ENCODE measurements at regions not wholly inside any gene's neighbourhood (a gene's known extent, or its start where the extent isn't known, plus 50 kb on each side); places are given as distances from the start of the nearest gene placed in this dataset.

GRCh38 chr2:42117923-42118753 lies 51.0 kb upstream of the EML4 start:
- H3K79me2 ChIP-seq (ENCODE audit: insufficient read depth, low read length), result no peaks in the 10 kb centered on the region
- H3K4me1 ChIP-seq (ENCODE audit: insufficient read depth, low read length), result no peaks in the 10 kb centered on the region; the same call in 1 of the 2 replicates
- peak; percentile 43 for DNase-seq
- H2BK15ac ChIP-seq (ENCODE audit: low read depth, low read length), result no peak overlapping the region
- no peak overlapping the region for H4K8ac ChIP-seq (replicated peaks; ENCODE audit: insufficient read length, low read depth, low read length)
- Mint-ChIP-seq H3K9me3 (0 out of 5 replicates have a peak, but pooled peaks cover 4 to 5% of the 10 kb centered on the region in 2 experiments), H3K27ac (no peak overlapping the region; a peak in 1 of 7 replicates), H3K4me1 (peaks cover 10 to 14% of the 10 kb centered on the region in 2 experiments), H3K27me3 (ENCODE audit: low read depth) (no peaks in the 10 kb centered on the region), H3K36me3 (ENCODE audit: insufficient read depth in 1 of 3, low read depth in 3 of 3) (no peaks in the 10 kb centered on the region), H3K4me3 (no peak overlapping the region)
- no peaks in the 10 kb centered on the region for H3K79me1 ChIP-seq (ENCODE audit: insufficient read depth, low read depth, low read length, poor library complexity, severe bottlenecking)
- H2BK120ac ChIP-seq (ENCODE audit: low read depth, low read length, poor library complexity, severe bottlenecking), result no peak overlapping the region
- no peak overlapping the region for H2AK5ac ChIP-seq (ENCODE audit: insufficient read length, low read length)
- H2BK5ac ChIP-seq (ENCODE audit: insufficient read length, low read length), result no peak overlapping the region
- H3K56ac ChIP-seq (ENCODE audit: insufficient read length, low read depth, low read length), result no peak overlapping the region
- H3K23ac ChIP-seq (ENCODE audit: insufficient read length, low read depth, low read length), result no peak overlapping the region
- H4K5ac ChIP-seq (ENCODE audit: insufficient read length, low read depth, low read length), result no peak overlapping the region
- no peaks in the 10 kb centered on the region for H3K23me2 ChIP-seq (ENCODE audit: insufficient read length, low read depth, low read length, poor library complexity, severe bottlenecking)
- H4K91ac ChIP-seq (ENCODE audit: insufficient read length, low read depth, low read length), result no peak overlapping the region
- no peak for TF ChIP-seq CTCF (conservative IDR thresholded peaks at IDR 0.05)
- no peak overlapping the region for H2BK12ac ChIP-seq (ENCODE audit: insufficient read length, low read depth, low read length)
- no peaks in the 10 kb centered on the region for H4K20me1 ChIP-seq (ENCODE audit: control insufficient read depth, insufficient read depth, insufficient read length)
- H3K4ac ChIP-seq (ENCODE audit: low read depth, low read length), result no peak overlapping the region
- H3K9me3 ChIP-seq (ENCODE audit: control insufficient read depth, low read depth, low read length), result no peaks in the 10 kb centered on the region
- H3K4me2 ChIP-seq (ENCODE audit: insufficient read depth, insufficient read length, low read length), result no peak overlapping the region
- no peaks in the 10 kb centered on the region for H3K27me3 ChIP-seq (ENCODE audit: insufficient read depth, low read length)
- H3K27ac ChIP-seq (ENCODE audit: insufficient read length, low read depth, low read length), result no peak overlapping the region
- no peak overlapping the region for H3K14ac ChIP-seq (ENCODE audit: insufficient read depth, low read length)
- no peak overlapping the region for H3K9ac ChIP-seq (ENCODE audit: extremely low read depth, insufficient read length, low read length)
- WGBS (ENCODE audit: extremely low coverage, insufficient read length, low lambda C conversion rate), result no CpG with 5 or more reads among the region's 1 CpG
- H3K18ac ChIP-seq (ENCODE audit: insufficient read length, low read depth, low read length), result no peak overlapping the region
- H2AFZ ChIP-seq (ENCODE audit: low read length), result no peak overlapping the region
- no peak overlapping the region for H2BK20ac ChIP-seq (ENCODE audit: low read depth, low read length, poor library complexity, severe bottlenecking)
- H3T11ph ChIP-seq (ENCODE audit: low read length), result no peak overlapping the region

All from H9 (cell line).